Fibroblast of skin of left quadriceps (primary cell): ENCODE measurements at regions not wholly inside any gene's neighbourhood (a gene's known extent, or its start where the extent isn't known, plus 50 kb on each side); places are given as distances from the start of the nearest gene placed in this dataset.

Experiments
- DNase-seq, 2 experiments: peaks; one replicate each; pipeline ENCODE4 v3.0.0-alpha.2; 2013; ENCODE audit warnings: low read depth in 2 of 2

DNA sequence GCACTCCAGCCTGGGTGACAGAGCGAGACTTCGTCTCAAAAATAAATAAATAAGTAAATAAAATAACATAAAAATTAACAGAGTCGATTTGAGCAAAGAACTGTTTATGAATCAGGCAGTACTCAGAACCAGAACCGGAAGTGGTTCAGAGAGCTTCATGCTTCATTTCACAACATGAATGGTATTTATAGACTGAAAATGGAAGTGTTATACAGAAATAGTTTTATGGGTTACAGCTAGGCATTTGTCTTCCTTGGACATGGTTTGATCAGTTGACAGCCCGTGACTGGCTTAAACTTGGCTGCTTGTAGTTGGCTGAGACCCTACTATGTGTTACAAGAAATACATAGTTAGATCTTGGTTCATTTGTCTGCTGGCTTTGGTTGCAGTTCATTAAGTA is 216.0 kb upstream of the MCTP2 start:
- DNase-seq = no peak

DNA sequence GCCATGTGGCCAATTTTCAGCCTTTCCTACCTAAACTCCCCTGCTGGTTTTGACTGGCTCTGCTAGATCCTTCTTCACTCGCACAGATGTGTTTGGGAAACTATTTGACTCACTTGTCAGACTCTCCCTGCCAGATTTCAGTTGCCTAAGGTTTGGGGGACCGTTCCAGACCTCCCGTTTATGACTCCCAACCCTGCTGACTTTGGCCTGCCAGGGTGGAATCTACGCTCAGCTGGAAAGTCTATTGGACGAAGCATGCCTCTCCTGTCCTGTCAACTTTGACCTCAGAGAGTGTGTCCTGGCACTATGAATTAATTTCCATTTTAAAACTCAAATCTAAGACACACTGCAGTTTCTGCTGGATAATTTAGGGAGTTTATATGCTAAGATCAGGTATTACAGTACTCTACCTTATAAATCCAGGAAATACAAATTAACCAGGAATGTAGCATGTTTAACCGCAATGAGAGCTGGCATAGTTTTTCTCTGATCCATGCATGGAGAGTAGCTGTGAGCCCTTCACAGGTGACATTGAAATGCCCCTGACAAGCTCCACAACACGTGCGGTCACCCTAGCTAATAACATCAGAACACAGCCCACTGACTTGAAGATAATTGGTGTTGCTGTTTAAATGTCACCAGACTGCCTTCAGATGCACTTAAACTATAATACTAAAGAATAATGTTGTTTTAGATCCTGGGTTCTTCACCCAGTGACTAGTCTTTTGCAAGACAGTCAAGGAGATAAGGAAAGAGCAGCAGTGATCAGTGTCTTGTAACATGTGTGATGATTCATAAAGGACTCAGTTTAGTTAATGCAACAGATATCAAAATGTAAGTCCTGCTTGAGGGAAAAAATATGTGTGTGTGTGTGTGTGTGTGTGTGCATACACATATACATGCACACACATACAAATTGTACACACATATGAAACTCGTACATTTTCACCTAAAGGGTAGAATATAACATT is 223.0 kb upstream of the MCTP2 start:
- no peak for DNase-seq

DNA sequence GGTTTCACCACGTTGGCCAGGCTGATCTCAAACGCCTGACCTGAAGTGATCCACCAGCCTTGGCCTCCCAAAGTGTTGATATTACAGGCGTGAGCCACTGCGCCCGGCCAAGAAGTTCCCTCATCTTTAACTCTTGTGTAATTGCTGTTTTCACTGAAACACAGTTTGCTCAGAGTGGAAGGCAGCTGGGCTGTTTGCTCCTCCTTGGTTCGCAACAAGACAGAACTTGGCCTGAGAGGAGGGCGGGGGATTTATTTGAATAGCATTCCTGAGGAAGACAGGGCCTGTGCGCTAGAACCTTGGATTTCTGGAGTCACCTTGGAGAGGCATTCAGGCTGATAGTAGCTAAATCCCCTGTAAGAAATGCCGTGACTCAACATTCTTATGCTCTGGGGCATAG is 226.7 kb upstream of the MCTP2 start:
- no peak for DNase-seq

DNA sequence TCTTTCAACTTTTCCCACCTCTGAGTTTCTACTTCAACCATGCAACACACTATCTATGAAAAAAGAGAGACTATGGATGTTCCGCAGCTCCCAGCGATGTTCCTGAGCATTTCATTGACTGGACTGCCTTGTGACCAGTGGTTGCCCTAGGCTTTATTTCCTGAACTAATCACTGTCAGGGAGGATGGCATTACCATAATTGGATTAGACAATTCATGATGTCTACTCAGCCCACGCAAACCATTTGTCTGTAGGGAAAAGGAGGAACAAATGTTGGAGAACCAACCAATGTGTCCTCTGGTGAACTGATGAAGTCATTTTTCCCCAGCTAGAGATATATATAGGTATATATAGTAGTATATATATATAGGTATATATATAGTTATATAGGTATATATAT is 229.3 kb upstream of the MCTP2 start:
- DNase-seq = no peak

- DNase-seq = peak; percentile 74 to 78
These were observed 230.0 kb upstream of the MCTP2 start for GRCh38 chr15:94001255-94001801.

- no peak for DNase-seq
These were observed 230.8 kb upstream of the MCTP2 start for GRCh38 chr15:94000606-94001005.

- no peak for DNase-seq
These were observed 234.2 kb upstream of the MCTP2 start for GRCh38 chr15:93997071-93997658.

DNA sequence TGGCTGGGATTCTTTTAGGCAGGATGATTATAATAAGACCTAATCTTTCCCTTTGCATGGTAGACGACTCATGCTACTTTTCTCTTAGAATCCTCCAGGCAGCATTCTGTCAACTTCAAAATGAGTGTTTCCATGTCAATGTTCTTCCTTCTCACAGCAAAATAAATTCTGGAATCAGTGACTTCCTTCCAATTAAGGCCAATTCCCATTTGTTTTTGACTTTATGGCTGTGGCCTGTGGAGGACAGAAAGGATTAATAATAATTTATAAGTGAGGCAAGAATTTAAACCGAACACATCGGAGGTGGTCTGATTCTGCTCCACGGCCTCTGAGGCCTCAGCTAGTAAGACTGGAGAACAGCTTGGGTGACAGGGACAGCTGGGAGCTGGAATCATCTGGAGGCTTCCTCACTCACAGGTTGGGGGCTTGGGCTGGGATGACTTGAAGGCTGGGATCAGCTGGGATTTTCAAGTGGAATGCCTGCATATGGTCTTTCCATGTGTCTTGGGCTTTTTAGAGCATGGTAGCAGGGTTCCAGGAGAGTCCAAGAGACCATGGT is 241.8 kb upstream of the MCTP2 start:
- no peak for DNase-seq

- no peak for DNase-seq
These were observed 244.3 kb upstream of the MCTP2 start for GRCh38 chr15:93987068-93987467.

DNA sequence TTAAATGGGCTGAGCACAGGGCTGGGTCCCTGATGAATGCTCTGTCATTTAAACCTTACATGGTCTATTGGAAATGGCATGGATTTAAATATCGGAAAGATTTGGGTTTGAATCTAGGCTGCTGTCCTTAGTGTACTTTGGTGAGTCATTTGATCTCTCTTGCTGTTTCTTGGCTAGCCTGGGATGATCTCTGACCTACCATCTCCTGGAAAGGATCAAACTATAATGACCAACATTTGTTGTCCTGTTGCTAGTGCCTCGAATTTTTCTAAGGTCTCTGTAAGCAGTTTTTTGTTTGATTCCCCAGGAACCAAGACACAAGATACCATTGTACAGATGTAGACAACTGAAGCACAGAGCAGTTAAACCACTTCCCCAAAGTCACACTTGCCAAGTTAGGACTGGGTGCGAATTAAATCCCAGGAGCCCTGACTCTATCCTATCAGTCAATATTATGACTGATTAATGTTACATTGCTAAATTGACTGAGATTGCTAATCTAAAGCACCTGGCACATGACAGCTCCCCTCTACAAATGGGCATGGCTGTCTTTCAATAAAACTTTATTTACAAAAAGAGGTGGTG is 244.9 kb upstream of the MCTP2 start:
- no peak for DNase-seq

DNA sequence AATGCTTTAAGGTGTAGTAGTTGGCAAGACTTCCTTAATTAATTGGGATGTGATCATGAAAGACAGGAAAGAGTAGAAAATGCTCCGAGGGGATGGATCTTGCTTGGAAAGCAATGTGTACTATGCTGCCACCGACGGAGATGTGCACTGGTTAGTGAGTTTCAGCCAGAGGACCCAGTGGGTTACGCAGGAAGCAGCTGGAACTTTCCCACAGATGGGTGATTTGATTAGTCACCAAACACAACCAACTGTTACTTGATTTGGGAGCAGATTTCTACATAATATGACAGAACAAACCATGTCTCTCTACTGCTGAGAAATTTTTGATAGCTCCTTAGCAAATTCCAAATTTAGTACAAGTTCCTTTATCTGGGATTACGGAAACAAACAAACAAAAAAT is 245.4 kb upstream of the MCTP2 start:
- no peak for DNase-seq

- no peak for DNase-seq
These were observed 246.2 kb upstream of the MCTP2 start for GRCh38 chr15:93985176-93985575.

- DNase-seq = peak; percentile 10 to 29
These were observed 247.8 kb upstream of the MCTP2 start for GRCh38 chr15:93983526-93983925.

DNA sequence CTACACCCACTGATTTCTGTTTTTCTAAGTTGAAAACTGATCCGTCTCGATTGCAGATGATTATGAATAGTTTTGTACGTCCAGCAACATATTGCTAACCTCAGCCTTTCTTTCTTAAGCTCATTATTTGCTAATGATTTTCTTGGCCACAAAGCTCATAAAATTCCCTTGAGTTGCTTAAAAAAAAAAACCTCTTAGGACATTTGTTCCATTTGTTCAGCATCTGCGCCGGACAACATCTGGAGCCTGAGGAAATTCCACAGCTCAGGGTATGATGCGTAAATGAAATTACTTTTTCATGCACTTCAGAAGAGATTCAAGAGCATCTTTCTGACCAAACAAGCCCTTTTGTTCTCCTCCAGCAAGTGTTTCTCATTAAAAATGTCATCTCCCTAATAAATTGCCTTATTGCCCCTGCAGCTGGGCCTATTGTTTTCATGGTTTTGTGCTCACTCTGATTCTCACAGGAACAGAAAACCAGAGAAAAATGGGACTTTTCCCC is 249.1 kb upstream of the MCTP2 start:
- peak; percentile 84 to 86 for DNase-seq

DNA sequence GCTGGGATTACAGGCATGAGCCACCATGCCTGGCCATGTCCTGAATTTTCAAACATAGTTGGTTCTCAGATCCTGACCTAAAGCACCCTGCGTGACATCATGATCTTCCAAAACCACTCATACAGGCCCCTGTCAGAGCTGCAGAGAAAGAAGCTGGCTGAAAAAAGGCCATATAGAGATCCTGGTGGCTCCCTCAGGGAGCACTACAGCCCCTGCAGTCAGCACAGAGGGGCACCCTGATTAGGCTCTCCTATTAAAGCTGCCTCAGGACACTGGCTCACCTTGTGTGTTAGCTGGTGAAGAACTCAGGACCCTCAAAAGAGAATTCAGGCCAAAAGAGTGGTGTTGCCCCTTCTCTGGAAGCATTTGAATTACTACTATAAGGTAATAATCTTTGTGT is 249.7 kb upstream of the MCTP2 start:
- no peak for DNase-seq

- DNase-seq = no peak
These were observed 251.0 kb upstream of the MCTP2 start for GRCh38 chr15:93980261-93980911.

- DNase-seq = peak; percentile 37
These were observed 256.4 kb upstream of the MCTP2 start for GRCh38 chr15:93974804-93975481.

DNA sequence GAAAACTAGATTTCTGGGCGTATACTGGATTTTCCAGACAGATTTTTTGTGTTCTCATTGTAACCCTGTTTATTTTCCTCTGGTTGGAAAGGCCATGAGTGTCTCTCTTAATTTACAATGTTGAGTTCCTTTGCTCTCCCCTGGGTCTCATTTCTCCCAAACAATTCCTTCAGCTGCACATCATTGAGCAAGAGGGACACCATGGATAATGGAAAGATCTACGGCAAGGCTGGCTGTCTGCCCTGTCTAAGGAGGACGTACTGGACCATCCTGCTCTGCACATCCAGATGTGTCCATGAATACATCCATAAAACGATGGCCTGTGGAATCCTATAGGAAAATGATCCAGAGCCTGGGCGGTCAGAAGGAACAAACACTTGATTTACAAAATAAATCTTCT is 258.1 kb upstream of the MCTP2 start:
- no peak for DNase-seq

DNA sequence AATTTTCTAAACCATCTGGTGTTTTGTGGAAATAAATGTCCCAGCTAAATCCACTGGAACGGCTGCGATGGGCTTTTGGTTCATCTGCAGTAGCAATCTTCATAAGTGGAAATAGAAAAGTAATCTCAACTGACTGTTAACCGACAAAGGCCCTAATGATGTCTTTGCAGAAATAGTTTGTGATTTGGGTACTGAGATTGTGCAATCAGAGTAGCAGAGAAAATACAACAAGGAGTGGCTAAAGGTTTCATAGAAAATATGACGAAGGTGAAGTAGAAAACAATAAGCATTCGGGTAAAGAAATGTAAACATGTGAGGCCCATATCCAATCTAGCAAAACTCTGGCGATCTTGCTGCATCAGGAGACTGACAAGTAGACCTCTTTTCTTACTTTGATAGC is 262.6 kb upstream of the MCTP2 start:
- no peak for DNase-seq

DNA sequence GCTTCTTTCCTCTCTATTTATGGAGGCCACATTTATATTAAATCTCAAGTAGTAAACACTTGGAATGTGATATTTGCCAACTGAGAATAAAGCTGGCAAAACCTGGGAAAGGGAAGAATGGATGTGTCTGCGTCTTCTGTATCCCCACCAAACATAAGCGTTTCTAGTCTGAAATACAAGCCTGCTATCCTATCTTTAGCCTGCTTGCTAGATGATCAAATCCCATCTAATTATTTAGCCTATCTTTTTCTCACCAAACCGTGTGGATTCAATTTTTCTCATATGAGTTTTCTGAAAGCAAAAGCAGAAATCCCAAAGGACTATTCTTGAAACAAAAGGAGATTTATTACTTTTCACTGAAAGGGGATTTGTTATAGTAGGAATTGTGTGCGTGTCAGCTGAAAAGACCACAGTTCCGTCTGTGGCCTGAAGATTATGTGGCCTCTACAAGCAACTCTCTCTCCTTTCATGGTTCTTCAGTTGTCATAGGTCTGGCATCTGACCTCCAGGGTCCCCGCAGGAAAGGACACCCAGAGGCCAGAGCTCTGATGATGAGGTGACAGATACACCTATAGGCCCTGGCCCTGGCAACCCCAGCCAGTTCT is 266.0 kb upstream of the MCTP2 start:
- DNase-seq = no peak
